Mucosa of descending colon (tissue), 3 donors: ENCODE measurements at regions not wholly inside any gene's neighbourhood (a gene's known extent, or its start where the extent isn't known, plus 50 kb on each side); places are given as distances from the start of the nearest gene placed in this dataset.
A peak's percentile ranks its signal among the peaks of the same experiment; 100 is the strongest.

ENCODE experiments used
- ATAC-seq: fragments of 200-7000 bp; cut with Tn5 transposase; one replicate; pipeline ENCODE4 v1.9.1; 2020; ENCODE audit warnings: mild to moderate bottlenecking, moderate library complexity
- DNase-seq, 3 donors: peaks; one replicate each; pipeline ENCODE4 v3.0.0-alpha.2; 2020
- H3K36me3 ChIP-seq: fragments of 200-600 bp; one replicate; pipeline ENCODE4 v1.8.0; 2021; ENCODE audit warnings: low read depth, mild to moderate bottlenecking
- H3K4me1 ChIP-seq: fragments of 200-600 bp; one replicate; pipeline ENCODE4 v1.8.0; 2021; ENCODE audit warnings: low read depth, mild to moderate bottlenecking
- H3K4me3 ChIP-seq: fragments of 200-600 bp; one replicate; pipeline ENCODE4 v1.8.0; 2021; ENCODE audit warnings: mild to moderate bottlenecking
- H3K9me3 ChIP-seq: fragments of 200-600 bp; one replicate; pipeline ENCODE4 v1.8.0; 2021; ENCODE audit warnings: mild to moderate bottlenecking
- intact Hi-C, 2 donors: fragments of 100-400 bp; cut with DNase I in 1 of 2; cut with micrococcal nuclease in 1 of 2; formaldehyde crosslinking; loops; one replicate each; pipeline versions ENCODE4 v1.11.0 to v1.11.1; 2022; cut with DNase I, micrococcal nuclease
- TF ChIP-seq, protein P1 (sequence below): fragments of 200-600 bp; IDR thresholded peaks from one replicate; pipeline ENCODE4 v1.8.0; 2022; ENCODE audit warnings: antibody characterized with exemption, mild to moderate bottlenecking
- donor health status: DM: no; HTN: no; CAD: no; lungs with moderate emphysema.
- donor health status: DM: no; HTN: no; CAD: no.
- donor health status: DM: no; HTN: yes; CAD: no.

DNA sequence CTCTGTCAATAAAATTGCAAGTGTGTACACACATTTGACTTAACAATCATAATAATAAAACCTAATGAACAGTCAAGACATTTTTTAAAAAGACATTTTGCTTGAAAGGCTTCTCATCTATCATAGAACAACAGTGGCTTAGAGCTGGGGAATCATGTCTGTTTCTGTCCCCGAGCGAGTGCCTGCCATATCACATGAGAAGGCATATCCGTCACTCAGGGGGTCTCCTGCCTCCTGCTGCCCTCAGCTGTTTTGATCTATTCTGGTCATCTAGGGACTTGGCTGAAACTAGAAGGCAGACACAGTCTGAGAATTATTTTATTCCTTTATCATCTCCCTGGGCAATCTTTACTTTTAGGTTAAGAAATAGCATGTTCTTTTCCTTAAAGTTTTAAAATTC lies 278.7 kb upstream of the KLF6 start:
- Histone ChIP-seq H3K36me3 (no peaks in the 10 kb centered on the region), H3K4me3 (no peak overlapping the region), H3K4me1 (peaks cover 32% of the 10 kb centered on the region), H3K9me3 (no peaks in the 10 kb centered on the region)
- TF ChIP-seq, protein P1, sequence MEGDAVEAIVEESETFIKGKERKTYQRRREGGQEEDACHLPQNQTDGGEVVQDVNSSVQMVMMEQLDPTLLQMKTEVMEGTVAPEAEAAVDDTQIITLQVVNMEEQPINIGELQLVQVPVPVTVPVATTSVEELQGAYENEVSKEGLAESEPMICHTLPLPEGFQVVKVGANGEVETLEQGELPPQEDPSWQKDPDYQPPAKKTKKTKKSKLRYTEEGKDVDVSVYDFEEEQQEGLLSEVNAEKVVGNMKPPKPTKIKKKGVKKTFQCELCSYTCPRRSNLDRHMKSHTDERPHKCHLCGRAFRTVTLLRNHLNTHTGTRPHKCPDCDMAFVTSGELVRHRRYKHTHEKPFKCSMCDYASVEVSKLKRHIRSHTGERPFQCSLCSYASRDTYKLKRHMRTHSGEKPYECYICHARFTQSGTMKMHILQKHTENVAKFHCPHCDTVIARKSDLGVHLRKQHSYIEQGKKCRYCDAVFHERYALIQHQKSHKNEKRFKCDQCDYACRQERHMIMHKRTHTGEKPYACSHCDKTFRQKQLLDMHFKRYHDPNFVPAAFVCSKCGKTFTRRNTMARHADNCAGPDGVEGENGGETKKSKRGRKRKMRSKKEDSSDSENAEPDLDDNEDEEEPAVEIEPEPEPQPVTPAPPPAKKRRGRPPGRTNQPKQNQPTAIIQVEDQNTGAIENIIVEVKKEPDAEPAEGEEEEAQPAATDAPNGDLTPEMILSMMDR = no peak
- intact Hi-C loops = loop anchor here in 1 of 2 donors (10.0 kb wide), 2 partner anchors 89 to 151 kb away; no protein-coding TSS in a partner anchor
- ATAC-seq (no peak), DNase-seq (no peak)

DNA sequence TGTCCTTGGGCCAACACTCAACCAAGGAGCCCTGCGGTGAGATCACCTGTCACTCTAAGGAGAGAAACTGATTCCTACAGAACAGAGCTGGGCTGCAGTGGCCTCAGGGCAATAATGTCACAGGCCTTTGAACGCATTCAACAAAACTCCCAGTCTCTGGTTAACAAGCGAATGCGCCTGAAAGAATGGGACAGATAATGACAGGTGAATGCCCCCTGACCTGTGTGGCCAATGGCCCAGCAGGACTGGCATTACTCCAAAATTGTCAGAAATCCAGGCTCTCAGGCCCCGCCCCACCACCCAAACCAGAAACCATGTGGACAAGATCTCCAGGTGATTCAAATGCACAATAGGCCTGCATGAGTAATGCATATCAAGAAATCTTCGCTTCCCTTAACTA lies 277.7 kb upstream of the KLF6 start:
- H3K9me3 ChIP-seq = no peaks in the 10 kb centered on the region
- ATAC-seq (no peak), DNase-seq (peak in 1 of 3 donors; percentile 44)
- intact Hi-C loops = loop anchor here in 1 of 2 donors (10.0 kb wide), 2 partner anchors 88 to 152 kb away; no protein-coding TSS in a partner anchor
- H3K4me1 ChIP-seq = peaks cover 34% of the 10 kb centered on the region
- no peak overlapping the region for H3K4me3 ChIP-seq
- TF ChIP-seq, protein P1 = no peak
- H3K36me3 ChIP-seq = no peaks in the 10 kb centered on the region

DNA sequence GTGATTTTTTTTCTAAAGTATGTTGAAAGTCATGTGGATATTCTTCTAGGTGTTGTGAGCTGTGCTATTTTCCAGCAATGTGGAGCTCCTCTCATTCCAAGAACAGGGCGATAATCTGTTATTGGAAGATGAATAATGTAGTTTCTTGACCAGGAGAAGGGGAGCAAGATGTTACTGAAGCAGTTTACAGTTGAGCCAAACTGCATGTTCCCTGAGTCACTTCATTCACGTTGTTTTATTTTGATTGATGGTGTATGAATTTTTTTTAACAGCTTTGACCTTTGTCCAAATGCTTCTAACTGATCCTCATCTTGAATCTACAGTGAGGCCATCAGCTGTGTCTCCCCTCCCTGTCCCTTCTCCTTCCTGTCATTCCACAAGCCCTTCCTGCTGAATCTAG lies 277.1 kb upstream of the KLF6 start:
- Histone ChIP-seq H3K36me3 (no peaks in the 10 kb centered on the region), H3K4me3 (no peak overlapping the region), H3K9me3 (no peaks in the 10 kb centered on the region), H3K4me1 (peaks cover 39% of the 10 kb centered on the region)
- peak; percentile 52 for ATAC-seq
- no peak for DNase-seq
- TF ChIP-seq, protein P1 = no peak
- intact Hi-C loops = loop anchor here in 1 of 2 donors (10.0 kb wide), 2 partner anchors 87 to 153 kb away; no protein-coding TSS in a partner anchor

DNA sequence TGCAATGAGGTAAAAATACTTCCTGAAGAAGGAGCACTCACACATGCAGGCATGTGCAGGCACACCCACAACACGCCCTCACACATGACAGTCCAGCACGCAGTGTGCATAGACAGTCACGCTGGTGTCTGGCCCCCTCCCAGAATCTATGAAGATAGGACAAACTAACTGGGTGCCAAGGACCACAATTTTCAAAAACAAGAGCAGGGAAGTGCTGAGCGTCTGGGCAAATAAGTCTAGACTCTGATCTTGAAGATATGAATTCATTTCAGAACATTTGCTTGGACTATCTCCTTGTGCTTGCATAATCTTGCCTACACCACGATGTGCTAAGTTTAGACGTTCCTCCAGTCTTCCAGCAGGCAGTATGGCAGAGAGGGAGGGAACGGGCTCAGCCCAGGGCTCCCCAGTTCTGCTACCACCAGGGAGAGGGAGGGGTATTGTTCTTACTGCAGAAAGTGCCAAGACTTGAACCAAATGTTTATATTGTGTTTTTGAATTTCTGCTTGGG lies 276.5 kb upstream of the KLF6 start:
- Histone ChIP-seq H3K4me1 (peaks cover 39% of the 10 kb centered on the region), H3K4me3 (no peak overlapping the region), H3K36me3 (no peaks in the 10 kb centered on the region), H3K9me3 (no peaks in the 10 kb centered on the region)
- TF ChIP-seq, protein P1 = no peak
- intact Hi-C loops = loop anchor here in 1 of 2 donors (10.0 kb wide), 2 partner anchors 87 to 153 kb away; no protein-coding TSS in a partner anchor
- ATAC-seq = peak; percentile 74
- DNase-seq = peak; percentile 78 to 86 (median 81)

DNA sequence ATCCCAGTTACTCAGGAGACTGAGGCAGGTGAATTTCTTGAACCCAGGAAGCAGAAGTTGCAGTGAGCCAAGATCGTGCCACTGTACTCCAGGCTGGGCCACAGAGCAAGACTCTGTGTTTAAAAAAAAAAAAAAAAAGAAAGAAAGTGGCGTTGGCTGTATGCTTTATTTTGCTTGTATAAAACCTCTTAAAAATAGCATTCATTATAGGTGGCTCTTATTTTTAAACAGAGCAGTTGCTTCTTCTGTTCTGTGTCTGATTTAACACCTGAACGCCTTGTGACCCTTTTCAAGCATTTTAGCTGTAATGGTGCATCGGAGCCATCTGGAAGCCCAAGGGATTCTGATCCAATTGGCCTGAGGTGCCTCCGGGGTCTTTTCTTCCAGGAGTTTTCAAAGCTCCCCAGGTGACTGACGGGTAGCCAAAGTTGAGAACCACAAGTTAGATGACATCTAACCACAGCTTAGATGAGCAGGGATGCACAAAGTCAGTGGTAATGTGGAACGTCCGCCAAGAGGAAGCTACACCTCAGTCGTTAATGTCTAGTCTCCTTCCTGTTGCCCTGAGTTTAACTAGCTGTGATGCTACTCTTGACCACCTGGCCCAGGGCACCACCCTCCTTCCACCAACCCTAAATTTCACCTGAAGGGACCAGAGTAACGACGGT lies 274.6 kb upstream of the KLF6 start:
- peaks cover 39% of the 10 kb centered on the region for H3K4me1 ChIP-seq
- no peaks in the 10 kb centered on the region for H3K9me3 ChIP-seq
- H3K4me3 ChIP-seq = no peak overlapping the region
- ATAC-seq = no peak
- peak in 1 of 3 donors; percentile 32 for DNase-seq
- TF ChIP-seq, protein P1 = no peak
- no peaks in the 10 kb centered on the region for H3K36me3 ChIP-seq
- intact Hi-C loops = loop anchor here in 1 of 2 donors (10.0 kb wide), 2 partner anchors 85 to 155 kb away; no protein-coding TSS in a partner anchor
